Neural crest cell (in vitro differentiated cells): ENCODE measurements at regions not wholly inside any gene's neighbourhood (a gene's known extent, or its start where the extent isn't known, plus 50 kb on each side); places are given as distances from the start of the nearest gene placed in this dataset.

Experiments
- DNase-seq: peaks from one replicate; pipeline ENCODE4 v3.0.0; 2021; ENCODE audit warnings: low read depth, mixed read lengths, low spot score
- H3K27ac Mint-ChIP-seq: one replicate; pipeline ENCODE4 v1.8.0; 2021; ENCODE audit warnings: mild to moderate bottlenecking, mixed read lengths; ENCODE audit not compliant: unreplicated experiment
- H3K27me3 Mint-ChIP-seq: 2 replicates; pipeline ENCODE4 v1.8.0; 2021; ENCODE audit warnings: low read depth, mild to moderate bottlenecking, mixed read lengths
- H3K36me3 Mint-ChIP-seq: 2 replicates; pipeline ENCODE4 v1.8.0; 2021; ENCODE audit warnings: low read depth, mild to moderate bottlenecking, mixed read lengths
- H3K4me1 Mint-ChIP-seq: 2 replicates; pipeline ENCODE4 v1.8.0; 2021; ENCODE audit warnings: mixed read lengths
- H3K4me3 Mint-ChIP-seq: one replicate; pipeline ENCODE4 v1.8.0; 2021; ENCODE audit warnings: mild to moderate bottlenecking, mixed read lengths
- H3K9me3 Mint-ChIP-seq: 2 replicates; pipeline ENCODE4 v1.8.0; 2021; ENCODE audit warnings: mixed read lengths
- CTCF ChIP-seq: fragments of 200-600 bp; sonication (generic); conservative IDR thresholded peaks from 2 replicates; pipeline ENCODE4 v1.5.0; 2021; ENCODE audit warnings: antibody characterized with exemption, mild to moderate bottlenecking

- TF ChIP-seq CTCF = no peak
- Mint-ChIP-seq H3K27ac (no peak overlapping the region), H3K36me3 (no peaks in the 10 kb centered on the region), H3K4me3 (no peak overlapping the region), H3K9me3 (peaks cover 3% of the 10 kb centered on the region), H3K27me3 (no peaks in the 10 kb centered on the region), H3K4me1 (peaks cover 22% of the 10 kb centered on the region)
- no peak for DNase-seq
These were observed 121.6 kb upstream of the DCLK2 start for GRCh38 chr4:149956678-149957077.

- no peak for DNase-seq
- TF ChIP-seq CTCF = no peak
- H3K27me3 Mint-ChIP-seq = no peaks in the 10 kb centered on the region
- H3K4me3 Mint-ChIP-seq = no peak overlapping the region
- no peaks in the 10 kb centered on the region for H3K36me3 Mint-ChIP-seq
- peaks cover 3% of the 10 kb centered on the region for H3K9me3 Mint-ChIP-seq
- no peak overlapping the region for H3K27ac Mint-ChIP-seq
- H3K4me1 Mint-ChIP-seq = peaks cover 11% of the 10 kb centered on the region
These were observed 116.2 kb upstream of the DCLK2 start for GRCh38 chr4:149961876-149962597.

- Mint-ChIP-seq H3K4me1 (peaks cover 11% of the 10 kb centered on the region), H3K4me3 (no peak overlapping the region), H3K27me3 (no peaks in the 10 kb centered on the region), H3K36me3 (no peaks in the 10 kb centered on the region), H3K9me3 (no peaks in the 10 kb centered on the region), H3K27ac (no peak overlapping the region)
- no peak for TF ChIP-seq CTCF
- no peak for DNase-seq
These were observed 114.0 kb upstream of the DCLK2 start for GRCh38 chr4:149964001-149964796.

- H3K36me3 Mint-ChIP-seq = no peaks in the 10 kb centered on the region
- H3K27me3 Mint-ChIP-seq = no peaks in the 10 kb centered on the region
- no peak for DNase-seq
- H3K4me1 Mint-ChIP-seq = peaks cover 11% of the 10 kb centered on the region
- TF ChIP-seq CTCF = no peak
- no peak overlapping the region for H3K4me3 Mint-ChIP-seq
- no peaks in the 10 kb centered on the region for H3K9me3 Mint-ChIP-seq
- H3K27ac Mint-ChIP-seq = no peak overlapping the region
These were observed 113.0 kb upstream of the DCLK2 start for GRCh38 chr4:149965206-149965605.

GRCh38 chr4:149972407-149972806, 105.8 kb upstream of the DCLK2 start:
- no peak overlapping the region for H3K27ac Mint-ChIP-seq
- TF ChIP-seq CTCF = no peak

More at GRCh38 chr4:149972407-149972806, 105.8 kb upstream of the DCLK2 start:
- Mint-ChIP-seq H3K9me3 (no peaks in the 10 kb centered on the region), H3K4me1 (no peaks in the 10 kb centered on the region), H3K4me3 (no peak overlapping the region), H3K27me3 (no peaks in the 10 kb centered on the region), H3K36me3 (no peaks in the 10 kb centered on the region)
- DNase-seq = no peak
